ENCODE measurements at regions not wholly inside any gene's neighbourhood (a gene's known extent, or its start where the extent isn't known, plus 50 kb on each side); places are given as distances from the start of the nearest gene placed in this dataset.

DNA sequence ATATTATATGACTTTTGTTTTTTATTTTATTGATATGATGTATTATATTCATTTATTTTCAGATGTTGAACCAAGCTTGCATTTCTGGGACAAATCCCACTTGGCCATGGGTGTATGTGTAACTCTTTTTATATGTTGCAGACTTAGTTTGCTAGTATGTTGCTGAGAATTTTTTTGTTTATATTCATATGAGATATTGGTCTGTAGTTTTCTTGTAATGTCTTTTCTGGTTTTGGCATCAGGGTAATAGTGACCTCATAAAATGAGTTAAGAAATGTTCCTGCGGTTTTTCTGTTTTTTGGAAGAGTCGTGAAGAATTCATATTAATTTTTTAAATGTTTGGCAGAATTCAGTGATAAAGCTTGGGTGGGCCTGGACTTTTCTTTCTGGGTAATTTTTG lies 88.7 kb downstream of the ASB1 start:
- no peak for TF ChIP-seq GATA2 (IDR thresholded peaks at IDR 0.05; ENCODE audit: low read depth, low read length)
- no peak for TF ChIP-seq GATA3 (IDR thresholded peaks at IDR 0.05; ENCODE audit: low read depth, low read length)

Measured in SH-SY5Y (cell line).